ENCODE measurements at regions not wholly inside any gene's neighbourhood (a gene's known extent, or its start where the extent isn't known, plus 50 kb on each side); places are given as distances from the start of the nearest gene placed in this dataset.
A peak's percentile ranks its signal among the peaks of the same experiment; 100 is the strongest.

- DNase-seq (ENCODE audit: low spot score): peak; percentile 12
Observed at GRCh38 chr15:79185199-79185598, 94.6 kb upstream of the RASGRF1 start.

GRCh38 chr15:79184465-79184892 is 93.9 kb upstream of the RASGRF1 start:
- DNase-seq (ENCODE audit: low spot score): peak; percentile 85

- no peak for DNase-seq (ENCODE audit: low spot score)
Observed at GRCh38 chr15:79180318-79180717, 89.7 kb upstream of the RASGRF1 start.

GRCh38 chr15:79179597-79179996 is 89.0 kb upstream of the RASGRF1 start:
- no peak for DNase-seq (ENCODE audit: low spot score)

GRCh38 chr15:79179108-79179561 is 88.6 kb upstream of the RASGRF1 start:
- DNase-seq (ENCODE audit: low spot score): no peak

GRCh38 chr15:79178594-79178993 is 88.0 kb upstream of the RASGRF1 start:
- DNase-seq (ENCODE audit: low spot score): no peak

GRCh38 chr15:79176151-79176550 is 85.6 kb upstream of the RASGRF1 start:
- DNase-seq (ENCODE audit: low spot score): no peak

- no peak for DNase-seq (ENCODE audit: low spot score)
Observed at GRCh38 chr15:79172801-79173460, 82.4 kb upstream of the RASGRF1 start.

DNA sequence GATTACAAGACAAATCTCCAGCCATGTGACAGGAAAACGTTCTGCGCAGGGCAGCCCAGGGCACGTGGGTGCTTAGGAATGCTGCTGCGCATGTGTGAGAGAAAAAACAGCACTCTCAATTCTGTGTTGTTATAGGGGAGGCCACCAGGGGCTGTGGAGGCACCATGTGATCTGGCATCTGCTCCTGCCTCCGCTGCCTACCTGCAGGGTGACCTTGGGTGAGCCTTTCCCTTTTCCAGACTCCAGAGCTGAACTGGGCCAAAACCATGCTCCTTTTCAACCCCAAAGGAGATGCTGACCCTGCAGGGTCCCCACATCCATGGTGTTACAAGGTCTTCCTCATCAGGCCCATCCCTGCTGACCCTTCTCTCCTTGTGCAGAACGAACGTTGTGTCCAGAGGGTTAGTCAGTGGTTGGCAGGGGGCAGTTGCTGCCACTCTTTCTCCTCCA is 81.5 kb upstream of the RASGRF1 start:
- DNase-seq (ENCODE audit: low spot score): no peak

DNA sequence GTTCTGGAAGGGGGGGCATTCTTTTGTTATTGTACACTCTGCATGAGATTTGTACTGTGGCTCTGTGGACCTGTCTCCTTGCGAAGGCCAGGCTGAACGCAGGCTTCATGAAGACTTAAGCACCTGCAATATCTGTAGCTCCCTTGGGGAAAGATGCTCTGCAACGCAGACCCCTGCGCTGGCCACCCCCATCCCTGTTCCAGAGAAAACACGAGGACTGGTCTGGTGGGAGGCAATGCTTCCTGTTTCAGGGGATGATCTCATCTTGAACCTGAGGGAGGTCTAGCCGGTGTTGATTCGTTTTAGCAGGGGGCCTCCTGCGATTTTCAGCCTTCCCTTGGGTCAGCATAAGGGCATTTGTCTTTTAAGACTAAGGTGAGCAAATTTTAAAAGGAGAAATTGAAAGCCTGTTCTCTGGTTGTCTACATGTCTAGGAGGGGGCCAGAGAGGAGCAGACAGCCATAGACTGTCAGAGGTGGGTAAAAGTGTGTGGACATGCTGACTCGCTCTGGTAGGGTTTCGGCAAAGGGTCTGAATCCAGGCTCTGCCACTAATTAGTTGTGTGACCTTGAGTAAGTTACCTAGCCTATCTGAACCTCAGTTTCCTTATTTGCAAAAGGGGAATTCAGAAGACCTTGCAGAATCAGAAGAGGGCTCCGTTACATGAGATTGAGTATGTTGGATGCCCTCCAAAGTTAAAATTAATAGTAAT is 80.9 kb upstream of the RASGRF1 start:
- no peak for DNase-seq (ENCODE audit: low spot score)

- no peak for DNase-seq (ENCODE audit: low spot score)
Observed at GRCh38 chr15:79170256-79170664, 79.7 kb upstream of the RASGRF1 start.

- DNase-seq (ENCODE audit: low spot score): no peak
Observed at GRCh38 chr15:79169526-79170133, 79.0 kb upstream of the RASGRF1 start.

GRCh38 chr15:79168922-79169456 is 78.4 kb upstream of the RASGRF1 start:
- no peak for DNase-seq (ENCODE audit: low spot score)

- DNase-seq (ENCODE audit: low spot score): no peak
Observed at GRCh38 chr15:79167776-79168175, 77.2 kb upstream of the RASGRF1 start.

DNA sequence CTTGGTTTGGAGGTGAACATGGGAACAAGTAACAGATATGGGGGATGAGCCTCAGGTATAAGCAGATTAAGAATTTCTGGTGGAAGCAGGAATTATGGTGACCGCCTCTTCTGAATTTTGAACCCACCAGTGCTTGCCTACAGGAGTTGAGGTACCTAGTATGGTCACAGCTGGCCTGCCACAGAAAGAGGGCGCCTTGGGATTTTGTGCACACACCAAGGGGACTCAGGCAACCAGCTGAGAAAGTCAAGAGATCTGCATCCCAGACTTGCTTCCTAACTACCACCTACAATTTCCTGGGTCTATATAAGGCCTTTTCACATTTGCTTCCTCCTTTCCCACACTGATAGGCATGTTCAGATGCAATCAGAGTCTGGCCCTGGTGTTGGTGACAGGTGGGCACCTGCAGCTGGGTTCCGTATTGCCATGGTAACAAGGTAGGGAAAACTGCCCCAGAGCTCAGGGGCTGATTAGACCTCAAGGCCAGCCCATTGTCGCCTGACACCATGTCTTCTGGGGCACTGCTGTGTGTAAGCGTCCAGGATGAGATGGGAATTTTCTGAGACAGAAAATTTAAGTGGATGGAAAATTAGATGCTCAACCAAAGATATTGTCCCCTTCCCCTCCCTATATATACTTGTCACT is 75.9 kb upstream of the RASGRF1 start:
- DNase-seq (ENCODE audit: low spot score): no peak

- DNase-seq (ENCODE audit: low spot score): no peak
Observed at GRCh38 chr15:79164465-79164864, 73.9 kb upstream of the RASGRF1 start.

- no peak for DNase-seq (ENCODE audit: low spot score)
Observed at GRCh38 chr15:79164043-79164442, 73.5 kb upstream of the RASGRF1 start.

GRCh38 chr15:79163395-79163794 is 72.8 kb upstream of the RASGRF1 start:
- no peak for DNase-seq (ENCODE audit: low spot score)

DNA sequence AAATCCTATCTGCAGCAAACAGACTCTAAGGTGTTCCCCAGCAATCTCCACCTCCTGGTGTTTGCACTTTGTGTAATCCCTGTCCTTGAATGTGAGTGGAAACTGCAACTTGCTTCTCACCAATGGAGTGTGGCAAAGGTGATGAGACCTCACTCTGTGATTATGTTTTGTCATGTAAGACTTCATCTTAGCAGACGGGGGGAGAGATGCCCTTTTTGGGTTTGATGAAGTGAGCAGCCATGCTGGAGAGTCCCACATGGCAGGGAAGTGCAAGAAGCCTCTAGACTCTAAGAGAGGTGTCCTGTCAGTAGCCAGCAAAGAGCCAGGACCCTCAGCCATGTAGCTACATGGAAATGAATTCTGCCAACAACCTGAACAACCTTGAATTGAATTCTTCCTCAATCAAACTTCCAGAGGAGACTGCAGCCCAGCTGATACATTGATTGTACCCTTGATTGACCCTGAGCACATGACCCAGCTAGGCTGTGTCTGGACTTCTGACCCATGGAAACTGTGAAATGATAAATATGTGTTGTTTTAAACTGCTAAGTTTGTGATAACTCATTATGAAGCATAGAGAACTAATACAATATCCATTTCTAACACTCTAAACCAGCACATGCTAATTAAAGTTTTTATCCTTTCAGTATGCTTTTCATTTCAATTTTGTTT is 71.4 kb upstream of the RASGRF1 start:
- no peak for DNase-seq (ENCODE audit: low spot score)

DNA sequence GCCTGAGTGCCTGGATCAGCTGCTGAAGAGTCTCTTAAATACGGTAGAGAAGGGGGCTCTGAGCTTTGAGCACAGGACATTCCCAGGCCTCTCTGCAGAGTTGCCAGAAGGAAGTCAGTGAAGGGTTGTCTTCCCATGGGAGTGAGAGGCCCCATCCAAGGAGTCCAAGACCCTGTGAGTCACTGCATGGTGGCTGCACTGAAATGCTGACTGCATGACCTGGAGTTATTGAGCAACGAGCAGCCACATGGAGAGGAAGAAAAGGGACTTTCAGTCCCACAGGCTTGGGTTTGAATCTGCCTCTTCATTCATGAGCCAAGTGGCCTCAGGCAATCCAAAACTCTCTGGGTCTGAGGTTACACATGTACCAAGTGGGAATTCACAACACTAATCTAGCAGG is 69.6 kb upstream of the RASGRF1 start:
- DNase-seq (ENCODE audit: low spot score): no peak

GRCh38 chr15:79157631-79158592 is 67.3 kb upstream of the RASGRF1 start:
- no peak for DNase-seq (ENCODE audit: low spot score)

All from cerebellar cortex (tissue), 1 donor.